AG08396 (cell line): ENCODE measurements at regions not wholly inside any gene's neighbourhood (a gene's known extent, or its start where the extent isn't known, plus 50 kb on each side); places are given as distances from the start of the nearest gene placed in this dataset.
"Not testable (repeated sequence)": the region's sequence is repeated elsewhere in the genome, so short reads cannot be mapped to it uniquely, and the experiment has no call there.

Experiments
- DNase-seq: peaks from one replicate; pipeline ENCODE4 v3.0.0; 2012; ENCODE audit warnings: low spot score, mixed read lengths

GRCh38 chr14:27612121-27612520 lies 1014.3 kb upstream of the NOVA1 start:
- DNase-seq = no peak

GRCh38 chr14:27613102-27613501 lies 1015.3 kb upstream of the NOVA1 start:
- no peak for DNase-seq

GRCh38 chr14:27623782-27624181 lies 1025.9 kb upstream of the NOVA1 start:
- no peak for DNase-seq

- DNase-seq = no peak
Observed at GRCh38 chr14:27634056-27634970, 1036.5 kb upstream of the NOVA1 start.

- DNase-seq = not testable (repeated sequence)
Observed at GRCh38 chr14:27640688-27641087, 1042.9 kb upstream of the NOVA1 start.

- no peak for DNase-seq
Observed at GRCh38 chr14:27642251-27642866, 1044.5 kb upstream of the NOVA1 start.

GRCh38 chr14:27660683-27661082 lies 1062.8 kb upstream of the NOVA1 start:
- no peak for DNase-seq

GRCh38 chr14:27668531-27668930 lies 1070.7 kb upstream of the NOVA1 start:
- no peak for DNase-seq

- no peak for DNase-seq
Observed at GRCh38 chr14:27672047-27672446, 1074.2 kb upstream of the NOVA1 start.

- DNase-seq = not testable (repeated sequence)
Observed at GRCh38 chr14:27672811-27673737, 1075.2 kb upstream of the NOVA1 start.

GRCh38 chr14:27686137-27686536 lies 1080.5 kb upstream of the FOXG1 start:
- no peak for DNase-seq

GRCh38 chr14:27688841-27689444 lies 1077.6 kb upstream of the FOXG1 start:
- DNase-seq = no peak

GRCh38 chr14:27712364-27712763 lies 1054.2 kb upstream of the FOXG1 start:
- no peak for DNase-seq

GRCh38 chr14:27715561-27715960 lies 1051.0 kb upstream of the FOXG1 start:
- DNase-seq = no peak

- no peak for DNase-seq
Observed at GRCh38 chr14:27721760-27722159, 1044.8 kb upstream of the FOXG1 start.

GRCh38 chr14:27725482-27725881 lies 1041.1 kb upstream of the FOXG1 start:
- no peak for DNase-seq

GRCh38 chr14:27727251-27727770 lies 1039.3 kb upstream of the FOXG1 start:
- DNase-seq = no peak

- no peak for DNase-seq
Observed at GRCh38 chr14:27730204-27730603, 1036.4 kb upstream of the FOXG1 start.

- DNase-seq = no peak
Observed at GRCh38 chr14:27739657-27740156, 1026.9 kb upstream of the FOXG1 start.

- DNase-seq = no peak
Observed at GRCh38 chr14:27750114-27750513, 1016.5 kb upstream of the FOXG1 start.

GRCh38 chr14:27757642-27758041 lies 1008.9 kb upstream of the FOXG1 start:
- not testable (repeated sequence) for DNase-seq
